ENCODE measurements at regions not wholly inside any gene's neighbourhood (a gene's known extent, or its start where the extent isn't known, plus 50 kb on each side); places are given as distances from the start of the nearest gene placed in this dataset.

DNA sequence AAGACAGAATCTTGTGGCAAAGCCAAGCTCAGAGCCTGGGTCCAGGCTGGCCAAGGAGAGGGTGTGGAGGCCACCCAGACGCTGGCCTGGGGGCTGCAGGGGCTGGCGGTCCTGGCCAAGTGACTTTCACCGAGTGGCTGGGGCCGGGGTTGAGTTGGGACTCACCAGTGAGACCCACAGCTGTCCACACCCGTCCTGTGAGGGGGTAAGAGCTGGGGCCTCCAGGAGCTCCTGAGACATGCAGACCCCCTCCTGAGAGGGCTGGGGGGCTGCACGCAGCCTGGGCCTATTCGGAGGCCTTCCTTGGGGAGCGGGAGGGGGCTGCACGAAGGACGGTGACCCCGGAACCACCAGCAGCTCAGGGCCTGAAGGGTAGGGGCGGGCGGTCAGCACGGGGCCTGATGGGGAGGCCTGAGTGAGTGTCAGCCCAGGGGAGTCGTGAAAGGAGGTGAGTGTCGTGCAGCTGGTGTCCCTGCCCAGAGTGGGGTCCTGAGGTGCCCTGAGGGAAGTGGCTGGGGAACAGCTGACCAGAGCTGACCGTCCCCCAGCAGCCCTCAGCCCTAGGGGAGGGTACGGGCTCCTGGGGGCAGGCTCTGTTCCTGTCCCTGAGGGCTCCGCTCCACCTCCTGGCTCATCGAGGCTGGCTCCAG is 100.9 kb downstream of the FOXL3 start:
- TF ChIP-seq POLR2AphosphoS5 (IDR thresholded peaks at IDR 0.05; ENCODE audit: borderline replicate concordance, low read depth, low read length) (no peak), EZH2 (IDR thresholded peaks at IDR 0.05) (no peak), FOXP2 (optimal IDR thresholded peaks at IDR 0.05; ENCODE audit: control extremely low read depth, extremely low read length, insufficient read depth) (no peak)

Measured in SK-N-MC (cell line).